ENCODE measurements at regions not wholly inside any gene's neighbourhood (a gene's known extent, or its start where the extent isn't known, plus 50 kb on each side); places are given as distances from the start of the nearest gene placed in this dataset.

GRCh38 chr9:78806492-78807160 is 509.7 kb downstream of the PSAT1 start:
- TF ChIP-seq CTCF (IDR thresholded peaks at IDR 0.05) (no peak), POLR2A (IDR thresholded peaks at IDR 0.05) (no peak), POLR2AphosphoS5 (IDR thresholded peaks at IDR 0.05) (no peak)

Data from breast epithelium (tissue), 3 donors.